PC-3 (cell line): ENCODE measurements at regions not wholly inside any gene's neighbourhood (a gene's known extent, or its start where the extent isn't known, plus 50 kb on each side); places are given as distances from the start of the nearest gene placed in this dataset.

ENCODE experiments used
- ATAC-seq: fragments of 200-7000 bp; cut with Tn5 transposase; 2 replicates; pipeline ENCODE4 v1.9.1; 2020; ENCODE audit warnings: mild to moderate bottlenecking, moderate library complexity
- BruUV-seq: library from RNA; stranded (reverse); fragments of 400-500 nt; replicated peaks from 2 replicates; lab custom pipeline; 2021; lab: Mats Ljungman, UMichigan
- CTCF ChIA-PET: fragments of 300-600 bp; sonication (Branson Sonifier 250); formaldehyde crosslinking; loops from one replicate; lab custom pipeline; 2022; ENCODE audit warnings: antibody characterized with exemption; lab: Charles Lee
- POLR2A ChIA-PET: fragments of 300-600 bp; sonication (Branson Sonifier 250); formaldehyde crosslinking; loops from one replicate; lab custom pipeline; 2022; ENCODE audit warnings: antibody characterized with exemption; ENCODE audit not compliant: unreplicated experiment; lab: Charles Lee
- DNase-seq: peaks from one replicate; pipeline ENCODE4 v3.0.0-alpha.2; 2015
- H2AFZ ChIP-seq: fragments of 300-600 bp; sonication (generic); 2 replicates; pipeline ENCODE4 v1.6.0; 2016; ENCODE audit warnings: antibody characterized with exemption, low read length
- H3F3A ChIP-seq: fragments of 300-600 bp; sonication (generic); one replicate; pipeline ENCODE4 v1.6.0; 2017; ENCODE audit warnings: antibody characterized with exemption, low read length, control low read depth, mild to moderate bottlenecking; ENCODE audit not compliant: unreplicated experiment
- H3K27ac ChIP-seq: fragments of 300-600 bp; sonication (generic); 2 replicates; pipeline ENCODE4 v1.5.1; 2016; ENCODE audit warnings: mild to moderate bottlenecking, low read length
- H3K27me3 ChIP-seq: fragments of 300-600 bp; sonication (generic); 2 replicates; pipeline ENCODE4 v1.6.1; 2016; ENCODE audit warnings: low read length, mixed read lengths
- H3K36me3 ChIP-seq: fragments of 300-600 bp; sonication (generic); 2 replicates; pipeline ENCODE4 v1.6.1; 2016; ENCODE audit warnings: low read depth, mixed run types, low read length, mixed read lengths
- H3K4me1 ChIP-seq: fragments of 300-600 bp; sonication (generic); 2 replicates; pipeline ENCODE4 v1.5.1; 2016; ENCODE audit warnings: low read length; ENCODE audit not compliant: insufficient read depth
- H3K4me2 ChIP-seq: fragments of 300-600 bp; sonication (generic); 2 replicates; pipeline ENCODE4 v1.6.0; 2016; ENCODE audit warnings: low read length
- H3K4me3 ChIP-seq: fragments of 300-600 bp; sonication (generic); 2 replicates; pipeline ENCODE4 v1.5.1; 2016; ENCODE audit warnings: mild to moderate bottlenecking, low read length, mixed read lengths
- H3K79me2 ChIP-seq: fragments of 300-600 bp; sonication (generic); 2 replicates; pipeline ENCODE4 v1.6.1; 2017; ENCODE audit warnings: low read length, mixed read lengths
- H3K9ac ChIP-seq: fragments of 300-600 bp; sonication (generic); 2 replicates; pipeline ENCODE4 v1.6.0; 2016; ENCODE audit warnings: mild to moderate bottlenecking, low read length
- H3K9me2 ChIP-seq: fragments of 300-600 bp; sonication (generic); replicated peaks from 2 replicates; pipeline ENCODE4 v1.6.1; 2016; ENCODE audit warnings: mixed run types, low read length, mixed read lengths
- H3K9me3 ChIP-seq: fragments of 300-600 bp; sonication (generic); 2 replicates; pipeline ENCODE4 v1.6.1; 2016; ENCODE audit warnings: low read length, mixed read lengths
- H4K20me1 ChIP-seq: fragments of 300-600 bp; sonication (generic); 2 replicates; pipeline ENCODE4 v1.6.1; 2016; ENCODE audit warnings: low read length, mixed read lengths
- CTCF ChIP-seq: fragments of 300-600 bp; sonication (generic); conservative IDR thresholded peaks from 2 replicates; pipeline ENCODE4 v1.5.1; 2017; ENCODE audit warnings: antibody characterized with exemption, low read depth, mild to moderate bottlenecking, low read length
- EZH2 ChIP-seq: fragments of 300-600 bp; sonication (generic); IDR thresholded peaks from one replicate; pipeline ENCODE4 v1.6.1; 2017; ENCODE audit warnings: antibody characterized with exemption, mild to moderate bottlenecking, low read length; ENCODE audit not compliant: unreplicated experiment
- EZH2phosphoT487 ChIP-seq: fragments of 300-600 bp; sonication (generic); IDR thresholded peaks from 2 replicates; pipeline ENCODE4 v1.6.1; 2018; ENCODE audit warnings: mild to moderate bottlenecking, antibody characterized with exemption, low read length, borderline replicate concordance
- intact Hi-C: fragments of 100-400 bp; cut with micrococcal nuclease; formaldehyde crosslinking; loops from 2 replicates; pipeline ENCODE4 v1.9.0; 2023

- Histone ChIP-seq H3K9me2 (no peaks in the 10 kb centered on the region), H3K4me2 (no peak overlapping the region), H3K9ac (no peak overlapping the region), H2AFZ (no peak overlapping the region), H3K4me1 (no peaks in the 10 kb centered on the region), H4K20me1 (no peaks in the 10 kb centered on the region), H3F3A (no peaks in the 10 kb centered on the region), H3K36me3 (no peaks in the 10 kb centered on the region), H3K27ac (no peak overlapping the region), H3K4me3 (no peak overlapping the region), H3K27me3 (peaks cover 14% of the 10 kb centered on the region), H3K9me3 (no peaks in the 10 kb centered on the region), H3K79me2 (no peaks in the 10 kb centered on the region)
- ATAC-seq (no peak), DNase-seq (no peak)
- intact Hi-C loops, result no loop called here
- ChIA-PET CTCF (no interaction called here), POLR2A (no interaction called here)
- no TSS peak for BruUV-seq
- TF ChIP-seq EZH2, result no peak
- TF ChIP-seq EZH2phosphoT487, result no peak
- TF ChIP-seq CTCF, result no peak
Observed at GRCh38 chr2:148570989-148571388, 73.6 kb upstream of the EPC2 start.

GRCh38 chr2:148577845-148578492, 66.6 kb upstream of the EPC2 start:
- Histone ChIP-seq H3K9ac (no peak overlapping the region), H2AFZ (no peak overlapping the region), H3K4me2 (no peak overlapping the region), H4K20me1 (no peaks in the 10 kb centered on the region), H3K4me1 (peaks cover 10% of the 10 kb centered on the region), H3K9me2 (no peaks in the 10 kb centered on the region), H3K4me3 (no peak overlapping the region), H3K9me3 (no peaks in the 10 kb centered on the region), H3K27ac (no peak overlapping the region), H3K79me2 (no peaks in the 10 kb centered on the region), H3K36me3 (no peaks in the 10 kb centered on the region), H3K27me3 (no peaks in the 10 kb centered on the region), H3F3A (no peaks in the 10 kb centered on the region)
- TF ChIP-seq EZH2 (no peak), EZH2phosphoT487 (no peak), CTCF (no peak)
- DNase-seq (no peak), ATAC-seq (no peak)
- no TSS peak for BruUV-seq
- ChIA-PET CTCF (no interaction called here), POLR2A (no interaction called here)
- intact Hi-C loops, result no loop called here

- intact Hi-C loops, result no loop called here
- Histone ChIP-seq H3K9me3 (no peaks in the 10 kb centered on the region), H3K9ac (no peak overlapping the region), H3K27me3 (no peaks in the 10 kb centered on the region), H3K79me2 (no peaks in the 10 kb centered on the region), H4K20me1 (no peaks in the 10 kb centered on the region), H3K27ac (no peak overlapping the region), H3K9me2 (no peaks in the 10 kb centered on the region), H3K4me1 (peaks cover 15% of the 10 kb centered on the region), H3K36me3 (no peaks in the 10 kb centered on the region), H3F3A (no peaks in the 10 kb centered on the region), H2AFZ (no peak overlapping the region), H3K4me3 (no peak overlapping the region), H3K4me2 (no peak overlapping the region)
- no peak for DNase-seq
- TF ChIP-seq CTCF (no peak), EZH2phosphoT487 (no peak), EZH2 (no peak)
- POLR2A ChIA-PET, result no interaction called here
- BruUV-seq, result no TSS peak
- ATAC-seq, result no peak
- CTCF ChIA-PET, result no interaction called here
Observed at GRCh38 chr2:148578493-148578884, 66.1 kb upstream of the EPC2 start.
